Peyer's patch (tissue), 4 donors: ENCODE measurements at regions not wholly inside any gene's neighbourhood (a gene's known extent, or its start where the extent isn't known, plus 50 kb on each side); places are given as distances from the start of the nearest gene placed in this dataset.

ENCODE experiments used
- DNase-seq, 3 donors: peaks; one replicate each; pipeline ENCODE4 v3.0.0-alpha.2; 2017 to 2019
- H3K27ac ChIP-seq, 4 donors: fragments of 200-600 bp; sonication (generic); one replicate each; pipeline ENCODE4 v1.5.1; 2016 to 2019
- H3K27me3 ChIP-seq, 2 donors: fragments of 200-600 bp; sonication (generic); one replicate each; pipeline ENCODE4 v1.5.1; 2019
- H3K36me3 ChIP-seq, 3 donors: fragments of 200-600 bp; sonication (generic); one replicate each; pipeline ENCODE4 v1.5.1; 2016 to 2019
- H3K4me1 ChIP-seq, 4 donors: fragments of 200-600 bp; sonication (generic); one replicate each; pipeline ENCODE4 v1.5.1; 2016 to 2019
- H3K4me3 ChIP-seq, 4 donors: fragments of 200-600 bp; sonication (generic); 1 replicate in 3 of 4; 2 replicates in 1 of 4; pipeline ENCODE4 v1.5.1; 2016 to 2019; ENCODE audit warnings: mild to moderate bottlenecking in 1 of 4
- H3K9me3 ChIP-seq, 4 donors: fragments of 200-600 bp; sonication (generic); one replicate each; pipeline ENCODE4 v1.5.1; 2016 to 2019; ENCODE audit warnings: mild to moderate bottlenecking in 1 of 4
- POLR2A ChIP-seq, 2 donors: fragments of 450-650 bp; IDR thresholded peaks; one replicate each; pipeline ENCODE4 v1.5.1; 2017; ENCODE audit warnings: antibody characterized with exemption in 2 of 2, mild to moderate bottlenecking in 2 of 2, moderate library complexity in 2 of 2
- TF ChIP-seq, protein P1 (sequence below), 6 experiments: fragments of 450-650 bp in 4 of 6; fragments of 200-600 bp in 2 of 6; sonication (generic) in 1 of 6; IDR thresholded peaks; one replicate each; pipeline ENCODE4 v1.5.1; 2017 to 2019; ENCODE audit warnings: antibody characterized with exemption in 6 of 6, mild to moderate bottlenecking in 3 of 6, moderate library complexity in 1 of 6

GRCh38 chr1:56215771-56216170 is 363.6 kb downstream of the PLPP3 start:
- TF ChIP-seq, protein P1, sequence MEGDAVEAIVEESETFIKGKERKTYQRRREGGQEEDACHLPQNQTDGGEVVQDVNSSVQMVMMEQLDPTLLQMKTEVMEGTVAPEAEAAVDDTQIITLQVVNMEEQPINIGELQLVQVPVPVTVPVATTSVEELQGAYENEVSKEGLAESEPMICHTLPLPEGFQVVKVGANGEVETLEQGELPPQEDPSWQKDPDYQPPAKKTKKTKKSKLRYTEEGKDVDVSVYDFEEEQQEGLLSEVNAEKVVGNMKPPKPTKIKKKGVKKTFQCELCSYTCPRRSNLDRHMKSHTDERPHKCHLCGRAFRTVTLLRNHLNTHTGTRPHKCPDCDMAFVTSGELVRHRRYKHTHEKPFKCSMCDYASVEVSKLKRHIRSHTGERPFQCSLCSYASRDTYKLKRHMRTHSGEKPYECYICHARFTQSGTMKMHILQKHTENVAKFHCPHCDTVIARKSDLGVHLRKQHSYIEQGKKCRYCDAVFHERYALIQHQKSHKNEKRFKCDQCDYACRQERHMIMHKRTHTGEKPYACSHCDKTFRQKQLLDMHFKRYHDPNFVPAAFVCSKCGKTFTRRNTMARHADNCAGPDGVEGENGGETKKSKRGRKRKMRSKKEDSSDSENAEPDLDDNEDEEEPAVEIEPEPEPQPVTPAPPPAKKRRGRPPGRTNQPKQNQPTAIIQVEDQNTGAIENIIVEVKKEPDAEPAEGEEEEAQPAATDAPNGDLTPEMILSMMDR (IDR thresholded peaks at IDR 0.05) = no peak
- TF ChIP-seq POLR2A (IDR thresholded peaks at IDR 0.05) = no peak
- Histone ChIP-seq H3K27ac (no peak overlapping the region), H3K4me1 (no peaks in the 10 kb centered on the region), H3K9me3 (no peaks in the 10 kb centered on the region), H3K27me3 (no peaks in the 10 kb centered on the region), H3K4me3 (no peak overlapping the region), H3K36me3 (no peaks in the 10 kb centered on the region)
- DNase-seq = no peak

DNA sequence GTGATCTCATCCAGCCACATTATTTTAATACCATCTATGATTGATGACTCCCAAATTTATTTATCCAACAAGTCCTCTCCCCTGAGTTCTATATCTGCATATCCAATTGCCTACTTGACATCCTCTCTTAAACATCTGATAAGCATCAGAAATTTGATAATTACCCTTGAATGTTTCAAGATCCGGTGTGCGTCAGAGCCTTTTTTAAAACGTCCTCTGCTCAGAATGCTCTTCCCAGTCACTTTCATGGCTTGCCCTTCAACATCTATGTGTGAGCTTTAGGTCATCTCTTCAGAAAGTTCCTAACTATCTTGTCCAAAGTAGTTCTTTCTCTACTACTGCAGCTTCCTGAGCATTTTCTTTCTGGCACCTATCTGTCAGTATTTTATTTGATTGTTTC is 364.3 kb downstream of the PLPP3 start:
- H3K9me3 ChIP-seq = no peaks in the 10 kb centered on the region
- no peak for TF ChIP-seq POLR2A (IDR thresholded peaks at IDR 0.05)
- H3K27me3 ChIP-seq = no peaks in the 10 kb centered on the region
- DNase-seq = no peak
- no peaks in the 10 kb centered on the region for H3K36me3 ChIP-seq
- H3K4me1 ChIP-seq = no peaks in the 10 kb centered on the region
- no peak overlapping the region for H3K4me3 ChIP-seq
- no peak overlapping the region for H3K27ac ChIP-seq

DNA sequence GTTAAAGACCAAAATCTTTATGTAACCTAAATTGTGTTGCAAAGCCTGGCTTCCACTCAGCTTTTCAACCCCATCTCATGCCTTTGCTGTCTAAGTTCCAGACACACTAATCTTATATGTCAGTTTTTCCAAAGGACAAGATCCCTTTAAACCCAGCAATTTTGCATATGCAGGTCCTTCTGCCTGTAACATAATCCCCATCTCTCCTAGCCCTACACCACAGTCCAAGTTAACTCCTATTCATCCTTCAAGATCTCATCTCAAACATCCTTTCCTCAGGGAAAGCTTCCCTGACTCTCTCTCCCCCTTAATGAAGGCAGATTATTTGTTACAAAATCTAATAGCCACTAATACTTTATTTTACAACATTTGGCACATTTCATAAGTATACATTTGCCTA is 366.3 kb downstream of the PLPP3 start:
- Histone ChIP-seq H3K36me3 (no peaks in the 10 kb centered on the region), H3K4me1 (no peaks in the 10 kb centered on the region), H3K4me3 (no peak overlapping the region), H3K27me3 (no peaks in the 10 kb centered on the region), H3K27ac (no peak overlapping the region), H3K9me3 (no peaks in the 10 kb centered on the region)
- no peak for DNase-seq
- TF ChIP-seq POLR2A (IDR thresholded peaks at IDR 0.05) = no peak
- TF ChIP-seq, protein P1 (IDR thresholded peaks at IDR 0.05) = no peak

- TF ChIP-seq, protein P1 (IDR thresholded peaks at IDR 0.05) = no peak
- no peak for TF ChIP-seq POLR2A (IDR thresholded peaks at IDR 0.05)
These were observed 367.2 kb downstream of the PLPP3 start for GRCh38 chr1:56212143-56212542.

GRCh38 chr1:56206391-56206790 is 373.0 kb downstream of the PLPP3 start:
- TF ChIP-seq, protein P1 (IDR thresholded peaks at IDR 0.05) = no peak
- no peak for TF ChIP-seq POLR2A (IDR thresholded peaks at IDR 0.05)

More at GRCh38 chr1:56212143-56212542, 367.2 kb downstream of the PLPP3 start:
- Histone ChIP-seq H3K4me3 (no peak overlapping the region), H3K36me3 (no peaks in the 10 kb centered on the region), H3K27ac (no peak overlapping the region), H3K9me3 (no peaks in the 10 kb centered on the region), H3K4me1 (no peaks in the 10 kb centered on the region), H3K27me3 (no peaks in the 10 kb centered on the region)
- no peak for DNase-seq

GRCh38 chr1:56204206-56204605 is 375.2 kb downstream of the PLPP3 start:
- H3K27me3 ChIP-seq = no peaks in the 10 kb centered on the region
- H3K4me1 ChIP-seq = no peaks in the 10 kb centered on the region
- H3K4me3 ChIP-seq = no peak overlapping the region
- TF ChIP-seq, protein P1 (IDR thresholded peaks at IDR 0.05) = no peak
- TF ChIP-seq POLR2A (IDR thresholded peaks at IDR 0.05) = no peak
- H3K9me3 ChIP-seq = no peaks in the 10 kb centered on the region
- no peaks in the 10 kb centered on the region for H3K36me3 ChIP-seq
- DNase-seq = no peak
- H3K27ac ChIP-seq = no peak overlapping the region

More at GRCh38 chr1:56206391-56206790, 373.0 kb downstream of the PLPP3 start:
- no peak for DNase-seq
- no peak overlapping the region for H3K4me3 ChIP-seq
- H3K36me3 ChIP-seq = no peaks in the 10 kb centered on the region
- no peaks in the 10 kb centered on the region for H3K27me3 ChIP-seq
- no peaks in the 10 kb centered on the region for H3K4me1 ChIP-seq
- H3K9me3 ChIP-seq = no peaks in the 10 kb centered on the region
- H3K27ac ChIP-seq = no peak overlapping the region
